B cell (primary cell): ENCODE measurements at regions not wholly inside any gene's neighbourhood (a gene's known extent, or its start where the extent isn't known, plus 50 kb on each side); places are given as distances from the start of the nearest gene placed in this dataset.

Source experiments
- ATAC-seq: fragments of 200-7000 bp; cut with Tn5 transposase; one replicate; pipeline ENCODE4 v1.10.0; 2021; ENCODE audit warnings: low read depth, mild to moderate bottlenecking, moderate number of reproducible peaks, moderate library complexity
- CTCF ChIA-PET: fragments of 350-600 bp; sonication (Branson Sonifier 250); formaldehyde crosslinking; loops from one replicate; lab custom pipeline; 2021; ENCODE audit warnings: antibody characterized with exemption, inconsistent platforms; lab: Charles Lee
- POLR2A ChIA-PET: fragments of 350-600 bp; sonication (Branson Sonifier 250); formaldehyde crosslinking; loops from one replicate; lab custom pipeline; 2021; ENCODE audit warnings: antibody characterized with exemption; lab: Charles Lee
- DNase-seq: peaks from one replicate; pipeline ENCODE4 v3.0.0; 2013
- H2AFZ ChIP-seq: 2 replicates; pipeline ENCODE4 v1.6.1; 2012; ENCODE audit warnings: mild to moderate bottlenecking, low read depth, low read length; ENCODE audit not compliant: insufficient read depth, poor library complexity, severe bottlenecking
- H3K27ac ChIP-seq, 2 donors: 1 replicate in 1 of 2; 2 replicates in 1 of 2; pipeline ENCODE4 v1.5.1; 2012 to 2013; ENCODE audit warnings: low read length in 2 of 2, mild to moderate bottlenecking in 2 of 2, moderate library complexity in 1 of 2
- H3K27me3 ChIP-seq, 4 experiments: fragments of 200-600 bp in 1 of 4; sonication (generic) in 1 of 4; replicated peaks in 1 of 4; 1 replicate in 2 of 4; 2 replicates in 2 of 4; pipeline versions ENCODE4 v1.6.1 to v1.7.0; 2013 to 2016; ENCODE audit warnings: low read length in 3 of 4, mild to moderate bottlenecking in 2 of 4, mixed read lengths in 1 of 4, moderate library complexity in 1 of 4; ENCODE audit not compliant: insufficient read depth in 4 of 4, control insufficient read depth in 3 of 4; ENCODE audit errors: control extremely low read depth in 1 of 4
- H3K36me3 ChIP-seq, 2 experiments: replicated peaks in 1 of 2; 1 replicate in 1 of 2; 2 replicates in 1 of 2; pipeline versions ENCODE4 v1.6.1 to v1.7.1; 2013; ENCODE audit warnings: low read length in 1 of 2; ENCODE audit not compliant: insufficient read depth in 2 of 2, control insufficient read depth in 1 of 2; ENCODE audit errors: control extremely low read depth in 1 of 2, extremely low read depth in 1 of 2
- H3K4me1 ChIP-seq, 2 donors: fragments of 200-600 bp in 1 of 2; sonication (generic) in 1 of 2; 1 replicate in 1 of 2; 2 replicates in 1 of 2; pipeline versions ENCODE4 v1.5.1 to v1.6.1; 2013 to 2017; ENCODE audit warnings: low read length in 2 of 2; ENCODE audit not compliant: control insufficient read depth in 2 of 2, insufficient read depth in 2 of 2
- H3K4me2 ChIP-seq: replicated peaks from 2 replicates; pipeline ENCODE3; 2012; ENCODE audit warnings: mild to moderate bottlenecking, low read depth, low read length; ENCODE audit not compliant: poor library complexity, severe bottlenecking
- H3K4me3 ChIP-seq, 5 experiments: fragments of 200-600 bp in 1 of 5; sonication (generic) in 1 of 5; 1 replicate in 3 of 5; 2 replicates in 2 of 5; pipeline versions ENCODE4 v1.5.1 to v1.7.0; 2011 to 2016; ENCODE audit warnings: low read length in 4 of 5, mild to moderate bottlenecking in 4 of 5, low read depth in 2 of 5, control low read depth in 1 of 5, moderate library complexity in 1 of 5; ENCODE audit not compliant: insufficient read depth in 1 of 5; ENCODE audit errors: control extremely low read depth in 1 of 5, extremely low read depth in 1 of 5
- H3K79me2 ChIP-seq: fragments of 200-600 bp; sonication (generic); one replicate; pipeline ENCODE4 v1.6.0; 2016; ENCODE audit warnings: low read length; ENCODE audit not compliant: control insufficient read depth, insufficient read depth
- H3K9ac ChIP-seq: fragments of 200-600 bp; sonication (generic); 2 replicates; pipeline ENCODE4 v1.6.1; 2017; ENCODE audit warnings: mild to moderate bottlenecking, low read length, moderate library complexity
- H3K9me3 ChIP-seq, 3 donors: one replicate each; pipeline versions ENCODE4 v1.6.1 to v1.7.1; 2013; ENCODE audit warnings: low read length in 2 of 3; ENCODE audit not compliant: control insufficient read depth in 2 of 3, insufficient read depth in 1 of 3; ENCODE audit errors: control extremely low read depth in 1 of 3
- H4K20me1 ChIP-seq: 2 replicates; pipeline ENCODE4 v1.6.0; 2012; ENCODE audit warnings: mild to moderate bottlenecking, low read length; ENCODE audit not compliant: insufficient read depth, control insufficient read depth, poor library complexity, severe bottlenecking
- H3K27ac Mint-ChIP-seq: one replicate; pipeline ENCODE4 v1.8.0; 2021; ENCODE audit warnings: mixed read lengths
- H3K27me3 Mint-ChIP-seq: one replicate; pipeline ENCODE4 v1.8.0; 2021; ENCODE audit warnings: mixed read lengths
- H3K4me1 Mint-ChIP-seq: one replicate; pipeline ENCODE4 v1.8.0; 2021; ENCODE audit warnings: mixed read lengths
- H3K4me3 Mint-ChIP-seq: one replicate; pipeline ENCODE4 v1.8.0; 2021; ENCODE audit warnings: mixed read lengths
- H3K9me3 Mint-ChIP-seq: one replicate; pipeline ENCODE4 v1.8.0; 2022; ENCODE audit warnings: mixed read lengths; ENCODE audit not compliant: insufficient read depth
- EZH2 ChIP-seq: IDR thresholded peaks from 2 replicates; pipeline ENCODE4 v1.6.1; 2012; ENCODE audit warnings: borderline replicate concordance, low read depth, mild to moderate bottlenecking, moderate library complexity, low read length; ENCODE audit not compliant: insufficient read depth, poor library complexity, severe bottlenecking
- WGBS: methylation state at CpG from one replicate; pipeline ENCODE4 v1.1.5; 2013; ENCODE audit warnings: missing lambda C conversion rate; ENCODE audit not compliant: insufficient coverage; 5-methylcytosine and 5-hydroxymethylcytosine counted together
- intact Hi-C: fragments of 100-400 bp; cut with micrococcal nuclease; formaldehyde crosslinking; loops from one replicate; pipeline ENCODE4 v1.10.0; 2022
- TF ChIP-seq, protein P1 (sequence below): fragments of 200-600 bp; IDR thresholded peaks from one replicate; pipeline ENCODE4 v1.8.0; 2022; ENCODE audit warnings: antibody characterized with exemption, mild to moderate bottlenecking

GRCh38 chr2:129762386-129763189 is 216.9 kb upstream of the RAB6C start:
- H3K9me3 ChIP-seq, result peaks cover 0 to 8% (median 0%) of the 10 kb centered on the region in 3 donors

More at GRCh38 chr2:129762386-129763189, 216.9 kb upstream of the RAB6C start:
- Histone ChIP-seq H3K4me1 (no peaks in the 10 kb centered on the region), H3K27me3 (peaks cover 0 to 2% (median 0%) of the 10 kb centered on the region in 4 experiments), H3K36me3 (no peaks in the 10 kb centered on the region), H3K4me3 (no peak overlapping the region), H3K79me2 (no peaks in the 10 kb centered on the region), H2AFZ (no peak overlapping the region), H4K20me1 (no peaks in the 10 kb centered on the region), H3K4me2 (no peak overlapping the region), H3K27ac (no peak overlapping the region), H3K9ac (no peak overlapping the region)
- POLR2A ChIA-PET, result no interaction called here
- CTCF ChIA-PET, result no interaction called here
- H3K27ac Mint-ChIP-seq, result no peak overlapping the region
- intact Hi-C loops, result no loop called here
- WGBS, result 87% methylated on average over 3 of the region's 8 CpGs
- TF ChIP-seq, protein P1, sequence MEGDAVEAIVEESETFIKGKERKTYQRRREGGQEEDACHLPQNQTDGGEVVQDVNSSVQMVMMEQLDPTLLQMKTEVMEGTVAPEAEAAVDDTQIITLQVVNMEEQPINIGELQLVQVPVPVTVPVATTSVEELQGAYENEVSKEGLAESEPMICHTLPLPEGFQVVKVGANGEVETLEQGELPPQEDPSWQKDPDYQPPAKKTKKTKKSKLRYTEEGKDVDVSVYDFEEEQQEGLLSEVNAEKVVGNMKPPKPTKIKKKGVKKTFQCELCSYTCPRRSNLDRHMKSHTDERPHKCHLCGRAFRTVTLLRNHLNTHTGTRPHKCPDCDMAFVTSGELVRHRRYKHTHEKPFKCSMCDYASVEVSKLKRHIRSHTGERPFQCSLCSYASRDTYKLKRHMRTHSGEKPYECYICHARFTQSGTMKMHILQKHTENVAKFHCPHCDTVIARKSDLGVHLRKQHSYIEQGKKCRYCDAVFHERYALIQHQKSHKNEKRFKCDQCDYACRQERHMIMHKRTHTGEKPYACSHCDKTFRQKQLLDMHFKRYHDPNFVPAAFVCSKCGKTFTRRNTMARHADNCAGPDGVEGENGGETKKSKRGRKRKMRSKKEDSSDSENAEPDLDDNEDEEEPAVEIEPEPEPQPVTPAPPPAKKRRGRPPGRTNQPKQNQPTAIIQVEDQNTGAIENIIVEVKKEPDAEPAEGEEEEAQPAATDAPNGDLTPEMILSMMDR, result no peak
- TF ChIP-seq EZH2, result no peak
- DNase-seq (no peak), ATAC-seq (no peak)
- H3K9me3 Mint-ChIP-seq, result no peaks in the 10 kb centered on the region
- no peaks in the 10 kb centered on the region for H3K4me1 Mint-ChIP-seq
- H3K4me3 Mint-ChIP-seq, result no peak overlapping the region
- H3K27me3 Mint-ChIP-seq, result peaks cover 6% of the 10 kb centered on the region
